Type B pancreatic cell (in vitro differentiated cells): ENCODE measurements at regions not wholly inside any gene's neighbourhood (a gene's known extent, or its start where the extent isn't known, plus 50 kb on each side); places are given as distances from the start of the nearest gene placed in this dataset.

Experiments used
- DNase-seq: peaks from one replicate; pipeline ENCODE4 v3.0.0; 2021; ENCODE audit warnings: mixed read lengths; ENCODE audit not compliant: unreplicated experiment; ENCODE audit errors: extremely low spot score
- H3K27ac Mint-ChIP-seq: 2 replicates; pipeline ENCODE4 v1.8.0; 2021; ENCODE audit warnings: mild to moderate bottlenecking, mixed read lengths
- H3K27me3 Mint-ChIP-seq: 2 replicates; pipeline ENCODE4 v1.8.0; 2021; ENCODE audit warnings: mixed read lengths
- H3K36me3 Mint-ChIP-seq: 2 replicates; pipeline ENCODE4 v1.8.0; 2021; ENCODE audit warnings: mixed read lengths
- H3K4me1 Mint-ChIP-seq: one replicate; pipeline ENCODE4 v1.8.0; 2021; ENCODE audit warnings: mixed read lengths; ENCODE audit not compliant: unreplicated experiment
- H3K4me3 Mint-ChIP-seq: 2 replicates; pipeline ENCODE4 v1.8.0; 2021; ENCODE audit warnings: mild to moderate bottlenecking, mixed read lengths
- H3K9me3 Mint-ChIP-seq: 2 replicates; pipeline ENCODE4 v1.8.0; 2021; ENCODE audit warnings: mixed read lengths
- CTCF ChIP-seq: fragments of 200-600 bp; sonication (generic); conservative IDR thresholded peaks from 2 replicates; pipeline ENCODE4 v1.5.0; 2021; ENCODE audit warnings: antibody characterized with exemption, mild to moderate bottlenecking

GRCh38 chr9:82202808-82203207 is 214.2 kb downstream of the SPATA31D1 start:
- Mint-ChIP-seq H3K27me3 (no peaks in the 10 kb centered on the region), H3K4me3 (no peak overlapping the region), H3K4me1 (no peaks in the 10 kb centered on the region), H3K27ac (no peak overlapping the region), H3K9me3 (no peaks in the 10 kb centered on the region), H3K36me3 (no peaks in the 10 kb centered on the region)
- TF ChIP-seq CTCF, result no peak
- DNase-seq, result no peak

GRCh38 chr9:82206490-82206889 is 217.9 kb downstream of the SPATA31D1 start:
- H3K27ac Mint-ChIP-seq, result no peak overlapping the region

GRCh38 chr9:82206946-82207345 is 218.4 kb downstream of the SPATA31D1 start:
- no peak overlapping the region for H3K27ac Mint-ChIP-seq
- no peak overlapping the region for H3K4me3 Mint-ChIP-seq
- TF ChIP-seq CTCF, result no peak
- no peaks in the 10 kb centered on the region for H3K27me3 Mint-ChIP-seq
- H3K36me3 Mint-ChIP-seq, result no peaks in the 10 kb centered on the region
- H3K9me3 Mint-ChIP-seq, result peaks cover 8% of the 10 kb centered on the region
- DNase-seq, result no peak
- no peaks in the 10 kb centered on the region for H3K4me1 Mint-ChIP-seq

More at GRCh38 chr9:82206490-82206889, 217.9 kb downstream of the SPATA31D1 start:
- no peak overlapping the region for H3K4me3 Mint-ChIP-seq
- H3K27me3 Mint-ChIP-seq, result no peaks in the 10 kb centered on the region
- no peaks in the 10 kb centered on the region for H3K4me1 Mint-ChIP-seq
- H3K9me3 Mint-ChIP-seq, result peaks cover 8% of the 10 kb centered on the region
- DNase-seq, result no peak
- no peaks in the 10 kb centered on the region for H3K36me3 Mint-ChIP-seq
- no peak for TF ChIP-seq CTCF

DNA sequence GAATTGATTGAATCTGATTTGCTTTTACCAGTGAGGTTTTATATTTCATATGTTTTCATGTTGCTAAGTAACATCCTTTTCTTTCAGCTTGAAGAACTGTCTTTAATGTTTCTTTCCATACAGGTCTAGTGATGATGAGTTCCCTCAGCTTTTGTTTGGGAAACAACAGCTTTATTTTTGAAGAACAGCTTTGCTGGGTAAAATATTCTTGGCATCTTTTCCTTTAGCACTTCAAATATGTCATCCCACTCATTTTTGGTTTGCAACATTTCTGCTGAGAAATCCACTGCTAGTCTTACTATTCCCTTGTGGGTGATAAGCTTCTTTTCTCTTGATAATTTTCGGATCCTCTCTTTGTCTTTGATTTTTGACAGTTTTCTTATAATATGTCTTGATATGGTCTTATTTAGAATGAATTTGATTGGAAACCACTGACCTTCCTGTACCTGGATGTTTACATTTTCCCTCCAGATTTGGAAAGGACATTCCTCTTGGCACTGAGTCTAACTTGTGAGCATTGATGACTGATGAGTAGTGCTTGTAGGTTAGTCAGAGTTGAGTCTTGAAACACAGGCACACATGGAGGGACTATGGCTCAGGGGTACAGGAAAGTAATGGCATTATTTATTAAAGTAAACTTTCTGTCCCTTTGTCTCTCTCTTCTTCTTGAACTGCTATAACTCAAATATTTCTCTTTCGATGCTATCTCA is 220.3 kb downstream of the SPATA31D1 start:
- Mint-ChIP-seq H3K36me3 (no peaks in the 10 kb centered on the region), H3K27ac (no peak overlapping the region), H3K4me3 (no peak overlapping the region), H3K27me3 (no peaks in the 10 kb centered on the region), H3K9me3 (peaks cover 8% of the 10 kb centered on the region), H3K4me1 (no peaks in the 10 kb centered on the region)
- no peak for DNase-seq
- no peak for TF ChIP-seq CTCF

- no peaks in the 10 kb centered on the region for H3K4me1 Mint-ChIP-seq
- H3K4me3 Mint-ChIP-seq, result no peak overlapping the region
- no peak for TF ChIP-seq CTCF
- DNase-seq, result no peak
- H3K27ac Mint-ChIP-seq, result no peak overlapping the region
- H3K27me3 Mint-ChIP-seq, result no peaks in the 10 kb centered on the region
- H3K36me3 Mint-ChIP-seq, result no peaks in the 10 kb centered on the region
- H3K9me3 Mint-ChIP-seq, result peaks cover 8% of the 10 kb centered on the region
Observed at GRCh38 chr9:82209797-82210470, 221.4 kb downstream of the SPATA31D1 start.
